MCF 10A (cell line): ENCODE measurements at regions not wholly inside any gene's neighbourhood (a gene's known extent, or its start where the extent isn't known, plus 50 kb on each side); places are given as distances from the start of the nearest gene placed in this dataset.

Experiments
- BruUV-seq: library from RNA; stranded (reverse); fragments of 400-500 nt; replicated peaks from 2 replicates; lab custom pipeline; 2021; lab: Mats Ljungman, UMichigan
- CTCF ChIA-PET: fragments of 300-600 bp; sonication (Branson Sonifier 250); formaldehyde crosslinking; extraction: SDS; loops from one replicate; lab custom pipeline; 2021; ENCODE audit warnings: antibody characterized with exemption, inconsistent platforms; lab: Yijun Ruan, JAX
- POLR2A ChIA-PET: fragments of 300-600, 350-650 bp; sonication (Branson Sonifier 250); formaldehyde crosslinking; extraction: SDS; loops from one replicate; lab custom pipeline; 2020; ENCODE audit warnings: antibody characterized with exemption, inconsistent platforms; lab: Yijun Ruan, JAX
- DNase-seq: peaks from one replicate; pipeline ENCODE4 v3.0.0-alpha.2; 2018; ENCODE audit not compliant: unreplicated experiment
- H3K27ac Mint-ChIP-seq: one replicate; pipeline ENCODE4 v1.8.0; 2022; ENCODE audit warnings: mild to moderate bottlenecking, low read depth, mixed read lengths; ENCODE audit not compliant: unreplicated experiment
- H3K27me3 Mint-ChIP-seq: one replicate; pipeline ENCODE4 v1.8.0; 2022; ENCODE audit warnings: mixed read lengths; ENCODE audit not compliant: insufficient read depth, unreplicated experiment
- H3K36me3 Mint-ChIP-seq: one replicate; pipeline ENCODE4 v1.8.0; 2022; ENCODE audit warnings: mild to moderate bottlenecking, moderate library complexity, mixed read lengths; ENCODE audit not compliant: insufficient read depth, unreplicated experiment
- H3K4me1 Mint-ChIP-seq: one replicate; pipeline ENCODE4 v1.8.0; 2022; ENCODE audit warnings: mixed read lengths; ENCODE audit not compliant: insufficient read depth, unreplicated experiment
- H3K4me3 Mint-ChIP-seq: one replicate; pipeline ENCODE4 v1.8.0; 2022; ENCODE audit warnings: mild to moderate bottlenecking, moderate library complexity, mixed read lengths; ENCODE audit not compliant: unreplicated experiment
- H3K9me3 Mint-ChIP-seq: one replicate; pipeline ENCODE4 v1.8.0; 2022; ENCODE audit warnings: mixed read lengths; ENCODE audit not compliant: unreplicated experiment
- intact Hi-C: fragments of 100-400 bp; cut with micrococcal nuclease; formaldehyde crosslinking; loops from 2 replicates; pipeline ENCODE4 v1.14.1; 2022
- TF ChIP-seq, protein P1 (sequence below): fragments of 200-600 bp; IDR thresholded peaks from one replicate; pipeline ENCODE4 v1.8.0; 2022; ENCODE audit warnings: antibody characterized with exemption, mild to moderate bottlenecking; ENCODE audit not compliant: unreplicated experiment

DNA sequence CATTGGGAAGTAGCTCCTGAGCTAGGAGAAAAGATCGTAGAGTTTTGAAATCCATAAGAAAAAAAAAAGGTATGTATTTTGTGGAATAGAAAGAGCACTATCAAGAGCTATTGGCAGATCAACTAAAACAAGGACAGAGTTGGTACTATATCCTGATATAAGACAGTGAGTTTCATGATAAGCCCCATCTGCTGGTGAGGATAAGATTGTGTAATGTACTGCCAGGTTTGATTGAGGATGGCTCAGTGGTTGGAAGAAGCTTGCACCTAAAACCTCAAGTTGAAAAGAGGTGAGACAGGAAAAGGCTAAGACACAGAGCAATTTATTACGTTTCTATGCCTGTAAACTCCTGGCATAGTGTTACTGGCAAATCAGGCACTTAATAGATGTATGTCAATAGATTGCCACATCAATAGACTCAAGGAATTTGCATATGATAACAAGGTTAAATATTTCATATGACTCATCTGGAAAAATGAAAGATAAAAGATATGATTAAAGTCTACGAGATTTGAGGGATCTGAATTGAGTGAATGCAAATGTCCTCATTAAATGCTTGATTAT, 525.6 kb downstream of the FLRT2 start:
- Mint-ChIP-seq H3K4me3 (no peak overlapping the region), H3K4me1 (no peaks in the 10 kb centered on the region), H3K36me3 (no peaks in the 10 kb centered on the region), H3K27ac (no peak overlapping the region), H3K9me3 (no peaks in the 10 kb centered on the region), H3K27me3 (no peaks in the 10 kb centered on the region)
- ChIA-PET POLR2A (interaction anchor here (0.6 to 1.3 kb wide), 2 partner anchors 468 to 522 kb away, joined by 3 to 9 read pairs; no protein-coding TSS in a partner anchor), CTCF (interaction anchor here (0.5 to 2.0 kb wide), 15 partner anchors 9 to 526 kb away, joined by 3 to 13 read pairs (median 5); partner anchors contain the start of gene FLRT2)
- peak; percentile 18 for DNase-seq
- intact Hi-C loops = loop anchor here (5.0 kb wide), 2 partner anchors 198 to 847 kb away; no protein-coding TSS in a partner anchor
- TF ChIP-seq, protein P1, sequence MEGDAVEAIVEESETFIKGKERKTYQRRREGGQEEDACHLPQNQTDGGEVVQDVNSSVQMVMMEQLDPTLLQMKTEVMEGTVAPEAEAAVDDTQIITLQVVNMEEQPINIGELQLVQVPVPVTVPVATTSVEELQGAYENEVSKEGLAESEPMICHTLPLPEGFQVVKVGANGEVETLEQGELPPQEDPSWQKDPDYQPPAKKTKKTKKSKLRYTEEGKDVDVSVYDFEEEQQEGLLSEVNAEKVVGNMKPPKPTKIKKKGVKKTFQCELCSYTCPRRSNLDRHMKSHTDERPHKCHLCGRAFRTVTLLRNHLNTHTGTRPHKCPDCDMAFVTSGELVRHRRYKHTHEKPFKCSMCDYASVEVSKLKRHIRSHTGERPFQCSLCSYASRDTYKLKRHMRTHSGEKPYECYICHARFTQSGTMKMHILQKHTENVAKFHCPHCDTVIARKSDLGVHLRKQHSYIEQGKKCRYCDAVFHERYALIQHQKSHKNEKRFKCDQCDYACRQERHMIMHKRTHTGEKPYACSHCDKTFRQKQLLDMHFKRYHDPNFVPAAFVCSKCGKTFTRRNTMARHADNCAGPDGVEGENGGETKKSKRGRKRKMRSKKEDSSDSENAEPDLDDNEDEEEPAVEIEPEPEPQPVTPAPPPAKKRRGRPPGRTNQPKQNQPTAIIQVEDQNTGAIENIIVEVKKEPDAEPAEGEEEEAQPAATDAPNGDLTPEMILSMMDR = no peak
- no TSS peak for BruUV-seq

DNA sequence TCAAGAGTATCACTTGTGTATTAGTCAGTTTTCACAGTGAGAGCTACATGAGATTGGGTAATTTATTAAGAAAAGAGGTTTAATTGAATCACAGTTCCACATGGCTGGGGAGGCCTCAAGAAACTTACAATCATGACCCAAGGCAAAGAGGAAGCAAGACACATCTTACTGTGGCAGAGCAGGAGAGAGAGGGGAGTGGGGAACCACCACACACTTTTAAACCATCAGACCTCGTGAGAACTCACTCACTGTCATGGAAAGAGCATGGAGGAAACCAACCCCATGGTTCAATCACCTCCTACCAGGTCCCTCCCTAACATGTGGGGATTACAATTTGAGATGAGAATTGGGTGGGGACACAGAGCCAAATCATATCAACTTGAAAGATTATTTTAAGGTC, 522.9 kb downstream of the FLRT2 start:
- intact Hi-C loops = no loop called here
- Mint-ChIP-seq H3K27me3 (no peaks in the 10 kb centered on the region), H3K27ac (no peak overlapping the region), H3K36me3 (no peaks in the 10 kb centered on the region), H3K4me3 (no peak overlapping the region), H3K9me3 (no peaks in the 10 kb centered on the region), H3K4me1 (no peaks in the 10 kb centered on the region)
- no peak for DNase-seq
- TF ChIP-seq, protein P1 = no peak
- CTCF ChIA-PET = no interaction called here
- BruUV-seq = no TSS peak
- POLR2A ChIA-PET = no interaction called here

DNA sequence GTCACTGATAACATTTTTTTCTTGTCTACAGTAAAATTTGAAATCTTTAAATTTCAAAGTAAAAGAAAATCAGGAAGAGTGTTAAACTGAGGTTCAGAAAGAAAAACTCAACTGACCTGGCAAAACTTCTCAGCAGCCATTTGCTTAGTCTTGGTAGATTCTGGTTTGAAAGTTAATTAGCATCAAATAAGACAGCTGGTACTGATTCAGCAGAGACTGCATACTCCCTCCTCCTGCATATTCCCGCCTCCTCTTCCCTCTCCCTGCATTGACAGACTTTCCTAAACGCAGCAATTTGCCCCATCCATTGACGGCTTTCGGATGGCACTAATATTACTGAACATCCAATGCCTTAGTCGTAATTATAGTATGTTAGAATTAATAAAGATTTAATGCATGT, 520.8 kb downstream of the FLRT2 start:
- Mint-ChIP-seq H3K36me3 (no peaks in the 10 kb centered on the region), H3K4me3 (no peak overlapping the region), H3K27me3 (no peaks in the 10 kb centered on the region), H3K9me3 (peaks cover 15% of the 10 kb centered on the region), H3K4me1 (no peaks in the 10 kb centered on the region), H3K27ac (no peak overlapping the region)
- intact Hi-C loops = no loop called here
- no TSS peak for BruUV-seq
- ChIA-PET POLR2A (no interaction called here), CTCF (interaction anchor here (0.6 to 1.2 kb wide), 2 partner anchors 852 to 1944 kb away, joined by 4 read pairs; no protein-coding TSS in a partner anchor)
- no peak for DNase-seq
- TF ChIP-seq, protein P1 = no peak

DNA sequence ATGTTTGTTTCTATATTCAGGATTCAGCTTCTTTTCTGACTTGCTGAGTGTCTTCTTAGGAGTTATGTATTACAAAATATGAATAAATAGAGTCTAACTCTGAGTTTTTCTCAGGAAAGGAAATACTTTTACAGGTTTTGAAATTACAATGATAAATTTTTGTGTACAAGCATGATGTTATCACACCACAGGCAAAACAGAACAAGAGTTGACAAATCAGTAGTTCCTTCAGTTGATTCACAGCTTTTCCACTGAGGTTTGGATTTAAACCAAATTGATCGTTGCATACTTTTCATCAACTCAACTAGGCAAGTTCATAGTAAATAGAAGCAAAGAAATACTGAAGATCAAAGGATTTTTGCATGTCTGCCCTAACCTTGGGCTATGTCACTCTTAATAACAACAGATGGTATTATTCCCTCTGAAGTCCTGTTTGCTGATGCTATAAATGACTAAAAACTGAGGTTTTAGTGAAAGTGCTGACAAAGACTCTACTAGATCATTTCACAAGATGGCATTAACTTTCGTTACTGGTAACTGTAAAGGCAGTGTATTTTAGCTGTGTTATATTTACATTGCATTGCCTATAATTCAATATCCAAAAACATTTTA, 520.2 kb downstream of the FLRT2 start:
- DNase-seq = no peak
- H3K27me3 Mint-ChIP-seq = no peaks in the 10 kb centered on the region
- BruUV-seq = no TSS peak
- peaks cover 21% of the 10 kb centered on the region for H3K9me3 Mint-ChIP-seq
- TF ChIP-seq, protein P1 = no peak
- H3K36me3 Mint-ChIP-seq = no peaks in the 10 kb centered on the region
- intact Hi-C loops = no loop called here
- no peak overlapping the region for H3K4me3 Mint-ChIP-seq
- no peaks in the 10 kb centered on the region for H3K4me1 Mint-ChIP-seq
- ChIA-PET CTCF (interaction anchor here (0.6 to 1.2 kb wide), 2 partner anchors 853 to 1944 kb away, joined by 4 read pairs; no protein-coding TSS in a partner anchor), POLR2A (no interaction called here)
- H3K27ac Mint-ChIP-seq = no peak overlapping the region
